ENCODE measurements at regions not wholly inside any gene's neighbourhood (a gene's known extent, or its start where the extent isn't known, plus 50 kb on each side); places are given as distances from the start of the nearest gene placed in this dataset.

GRCh38 chr16:72308396-72308795 is 136.4 kb upstream of the PMFBP1 start:
- DNase-seq = no peak

DNA sequence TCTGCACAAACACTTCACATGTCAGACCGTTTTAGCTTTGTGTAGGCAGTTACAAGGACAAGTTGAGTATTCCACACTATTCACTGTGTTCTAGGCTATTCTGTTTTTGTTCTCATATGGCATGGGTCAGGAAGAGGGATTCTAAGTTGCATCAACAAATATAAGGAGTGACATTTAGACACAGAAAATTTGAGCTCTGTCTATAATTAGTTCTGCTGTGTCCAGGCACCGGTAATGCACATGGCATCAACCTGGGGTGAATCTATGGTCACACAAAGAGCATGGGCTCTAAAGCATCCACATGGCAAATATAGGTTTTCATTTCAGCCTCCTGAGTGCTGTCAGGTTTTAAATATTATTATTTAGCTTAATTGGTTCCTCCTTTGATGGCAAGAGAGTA is 130.4 kb upstream of the PMFBP1 start:
- DNase-seq = no peak

- DNase-seq = no peak
Observed at GRCh38 chr16:72301523-72302236, 129.7 kb upstream of the PMFBP1 start.

DNA sequence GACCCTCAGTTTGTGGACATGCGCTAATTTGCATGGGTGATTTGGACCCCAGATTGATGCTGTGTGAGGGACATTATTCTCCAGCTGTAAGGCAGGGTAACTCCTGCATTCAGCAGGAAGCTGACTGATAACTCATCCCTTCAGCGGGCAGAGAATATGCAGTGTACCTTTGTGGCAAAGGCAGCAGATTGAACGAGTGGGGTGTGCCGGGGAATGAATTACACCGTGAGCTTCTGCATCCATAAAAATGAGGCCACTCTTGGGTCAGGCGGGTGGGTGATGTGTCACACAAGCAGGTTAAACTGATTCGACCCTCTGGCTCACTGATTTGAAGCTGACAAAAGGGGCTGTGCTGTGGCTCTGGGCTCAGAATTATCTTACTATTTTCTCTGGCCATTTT is 128.9 kb upstream of the PMFBP1 start:
- DNase-seq = no peak

DNA sequence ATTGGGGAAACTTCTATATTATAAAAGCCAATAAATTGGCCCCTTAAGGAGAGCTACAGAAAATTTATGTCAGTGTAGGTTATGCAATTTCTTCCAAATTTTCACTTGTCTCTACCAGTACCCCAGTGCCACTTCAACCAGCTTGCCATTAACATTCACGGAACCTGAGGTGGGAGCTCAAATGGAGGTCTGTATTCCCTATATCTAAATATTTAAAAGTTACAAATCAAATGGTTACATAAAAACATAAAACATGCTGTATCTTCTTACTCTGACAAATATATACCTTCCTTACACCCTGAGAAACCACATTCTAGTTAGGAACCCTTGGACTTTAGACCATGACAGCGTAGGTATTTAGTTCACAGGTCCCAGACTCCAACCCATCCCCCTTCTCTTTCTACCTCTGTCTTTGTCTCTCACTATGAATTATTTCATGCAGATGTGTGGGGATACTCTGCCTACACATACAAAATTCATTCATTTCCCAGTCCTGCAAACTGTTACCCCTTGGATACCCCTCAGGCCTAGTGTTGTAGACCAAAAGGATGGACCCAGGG is 127.8 kb upstream of the PMFBP1 start:
- no peak for DNase-seq

DNA sequence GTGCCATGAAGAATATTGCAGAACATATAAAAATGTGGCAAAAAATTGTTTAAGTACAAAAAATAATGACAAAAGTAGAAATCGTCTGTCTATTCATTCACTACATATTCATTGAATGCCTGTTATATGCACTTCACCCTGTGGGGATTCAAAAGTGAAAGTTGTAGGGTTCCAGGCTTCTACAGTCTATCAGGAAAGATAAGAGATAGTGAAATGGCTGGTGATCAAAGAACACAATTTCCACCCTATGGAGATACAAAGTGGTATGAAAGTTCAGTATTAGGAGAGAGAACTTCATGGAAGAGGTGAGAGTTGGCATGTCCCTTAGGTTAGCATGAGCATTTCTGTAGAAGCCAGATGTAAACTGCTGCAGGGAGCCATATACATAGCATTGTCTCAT is 127.0 kb upstream of the PMFBP1 start:
- no peak for DNase-seq

DNA sequence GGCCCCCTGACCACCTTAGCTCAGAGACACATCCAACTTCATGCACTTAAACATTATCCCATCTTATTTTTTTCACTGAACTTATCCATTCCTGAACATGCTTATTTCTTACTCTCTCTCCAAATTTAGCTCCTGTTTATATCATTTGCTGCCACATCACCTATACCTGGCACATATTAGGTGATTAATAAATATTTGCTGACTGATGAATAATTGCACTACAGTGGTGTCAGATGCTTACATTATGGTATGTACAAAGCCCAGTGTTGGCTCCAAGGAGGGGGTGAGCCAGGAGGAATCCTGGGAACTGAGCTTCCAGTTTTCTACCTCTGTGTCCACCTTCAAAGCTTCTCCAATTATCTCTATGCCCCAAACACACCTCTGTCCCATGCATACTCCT is 124.0 kb upstream of the PMFBP1 start:
- no peak for DNase-seq

GRCh38 chr16:72291531-72291981 is 119.6 kb upstream of the PMFBP1 start:
- no peak for DNase-seq

DNA sequence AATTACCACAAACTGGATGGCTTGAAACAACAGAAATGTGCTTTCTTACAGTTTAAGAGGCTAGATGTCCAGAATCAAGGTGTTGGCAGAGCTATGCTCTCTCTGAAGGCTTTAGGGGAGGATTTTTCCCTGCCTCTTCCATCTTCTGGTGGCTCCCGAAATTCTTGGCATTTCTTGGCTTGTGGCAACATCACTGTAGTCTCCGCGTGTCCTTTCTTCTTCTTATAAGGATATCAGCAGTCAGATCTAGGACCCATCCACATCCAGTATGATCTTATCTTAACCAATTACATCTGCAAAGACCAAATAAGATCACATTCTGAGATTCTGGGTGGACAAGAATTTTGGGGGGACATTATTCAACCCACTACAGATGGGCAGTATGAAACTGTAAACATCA is 119.2 kb upstream of the PMFBP1 start:
- no peak for DNase-seq

GRCh38 chr16:72287649-72288048 is 115.7 kb upstream of the PMFBP1 start:
- DNase-seq = no peak

DNA sequence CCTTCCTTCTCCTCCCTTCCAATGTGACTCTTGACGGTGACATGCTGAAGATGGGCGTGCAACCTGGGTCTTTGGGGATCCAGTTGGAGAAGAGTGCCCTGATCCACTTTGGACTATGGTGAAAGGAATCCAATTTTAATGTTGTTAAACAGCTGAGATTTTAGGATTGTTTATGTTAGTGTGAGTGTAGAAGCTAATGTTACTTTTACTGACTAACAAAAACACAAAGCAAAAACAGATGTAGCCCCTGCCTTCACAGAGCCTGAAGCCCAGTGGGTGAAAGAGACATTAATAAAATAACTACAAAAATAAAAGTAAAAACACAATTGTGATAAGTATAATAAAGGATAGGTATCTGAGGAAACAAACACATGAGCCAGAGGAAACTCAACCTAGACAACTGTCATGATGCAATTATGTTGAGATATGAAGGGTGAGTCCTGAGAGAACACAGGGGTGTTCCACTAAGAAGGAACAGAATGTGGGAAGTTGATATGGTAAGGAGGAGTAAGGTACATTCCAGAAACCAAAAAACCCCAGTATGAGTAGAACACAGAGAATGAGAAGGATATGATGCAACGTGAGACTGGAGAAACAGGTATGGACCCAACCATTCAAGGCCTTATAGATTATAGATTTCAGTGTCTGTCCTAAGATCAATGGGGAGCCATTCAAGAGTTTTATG is 115.1 kb upstream of the PMFBP1 start:
- no peak for DNase-seq

GRCh38 chr16:72285728-72286127 is 113.8 kb upstream of the PMFBP1 start:
- DNase-seq = no peak

DNA sequence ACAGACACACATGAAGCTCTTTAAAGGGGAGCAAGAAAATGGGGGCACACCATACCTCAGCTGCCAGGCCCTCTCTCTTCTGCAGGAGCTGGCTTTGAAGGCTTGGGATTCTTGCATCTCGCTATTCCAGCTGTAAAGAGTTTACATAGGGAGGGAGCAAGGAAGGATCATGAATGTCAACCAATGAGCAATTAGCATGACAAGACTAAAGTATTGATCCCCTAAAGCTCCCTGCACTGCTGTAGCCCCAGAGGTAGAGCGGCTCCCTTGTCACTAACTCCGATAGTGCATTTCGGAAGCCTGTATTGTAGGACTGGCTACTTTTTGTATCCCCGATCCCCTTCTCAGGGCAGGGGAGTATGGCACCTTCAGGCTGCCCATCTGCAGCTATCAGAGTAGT is 113.4 kb upstream of the PMFBP1 start:
- DNase-seq = no peak

- DNase-seq = no peak
Observed at GRCh38 chr16:72284042-72284789, 112.3 kb upstream of the PMFBP1 start.

DNA sequence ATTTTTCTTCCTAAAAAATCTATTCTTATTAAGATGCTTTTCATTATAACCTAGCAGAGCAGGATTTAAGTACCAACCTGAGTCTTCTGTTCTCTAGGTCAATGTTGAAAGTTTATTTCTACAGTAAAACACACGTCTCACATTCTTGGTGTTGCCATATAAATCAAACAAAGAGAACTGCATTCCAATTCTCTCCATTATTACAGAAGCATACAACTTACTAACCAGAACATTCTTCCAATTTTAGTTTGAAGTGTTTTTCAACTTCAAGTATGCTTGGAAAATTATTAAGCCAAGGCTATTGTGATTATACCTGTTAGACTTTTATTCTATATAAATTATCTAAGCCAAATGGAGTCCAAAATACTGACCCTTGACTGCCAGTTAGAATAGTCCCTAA is 110.4 kb upstream of the PMFBP1 start:
- DNase-seq = no peak

DNA sequence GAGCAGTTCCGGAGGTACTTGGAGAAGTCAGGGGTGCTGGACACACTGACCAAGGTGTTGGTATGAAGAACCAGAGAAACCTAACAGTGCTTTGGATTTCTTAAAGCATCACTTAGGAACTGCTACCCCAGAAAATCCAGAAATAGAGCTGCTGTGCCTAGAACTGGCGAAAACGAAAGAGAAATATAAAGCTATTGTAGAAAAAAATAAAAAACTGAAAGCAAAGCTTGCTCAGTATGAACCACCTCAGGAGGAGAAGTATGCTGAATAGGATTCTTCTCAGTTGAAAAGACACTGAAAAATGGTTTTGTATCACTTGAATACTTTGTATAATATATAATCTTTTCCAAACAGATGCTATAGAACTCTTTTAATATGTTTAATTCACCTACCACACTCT is 106.3 kb upstream of the PMFBP1 start:
- DNase-seq = no peak

GRCh38 chr16:72277749-72278148 is 105.8 kb upstream of the PMFBP1 start:
- DNase-seq = no peak

GRCh38 chr16:72271699-72272240 is 99.8 kb upstream of the PMFBP1 start:
- no peak for DNase-seq

- DNase-seq = no peak
Observed at GRCh38 chr16:72270531-72270930, 98.6 kb upstream of the PMFBP1 start.

- DNase-seq = no peak
Observed at GRCh38 chr16:72266836-72267235, 94.9 kb upstream of the PMFBP1 start.

DNA sequence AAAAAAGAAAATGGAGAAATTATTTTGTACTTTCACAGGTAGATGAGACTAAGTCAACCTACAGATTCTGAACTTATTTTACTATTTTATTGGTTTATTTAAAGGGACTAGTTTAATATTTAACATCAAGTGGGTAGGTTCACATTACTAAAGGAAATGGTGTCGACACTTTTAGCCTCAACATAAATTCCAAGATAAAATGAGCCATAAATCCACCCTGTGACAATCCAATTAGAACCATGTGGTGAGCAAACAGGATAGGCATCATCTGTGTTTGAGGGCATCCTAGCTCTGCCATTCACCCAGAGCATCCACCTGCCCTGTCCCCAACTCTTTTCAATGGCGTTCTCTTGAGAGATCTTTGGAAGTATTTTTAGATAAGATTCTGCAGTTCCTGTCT is 92.8 kb upstream of the PMFBP1 start:
- DNase-seq = no peak

DNA sequence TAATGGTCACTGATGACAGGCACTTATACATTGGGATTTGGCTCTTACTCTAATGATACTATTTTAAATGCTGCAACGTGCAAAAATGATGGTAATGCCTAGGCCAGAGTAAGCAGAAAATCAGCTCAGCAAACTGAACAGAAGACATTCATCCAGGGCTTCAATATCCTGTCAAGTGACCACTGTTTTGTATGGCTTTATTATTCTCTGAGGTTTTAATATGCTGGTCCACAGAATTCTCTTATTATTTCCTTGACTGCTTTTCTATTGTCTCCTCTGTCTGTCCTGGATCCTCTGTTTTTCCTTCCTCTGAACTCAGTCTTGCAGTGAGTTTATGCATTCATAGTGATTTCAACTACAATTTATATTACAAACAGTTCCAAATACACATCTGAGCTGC is 90.8 kb upstream of the PMFBP1 start:
- DNase-seq = no peak

DNA sequence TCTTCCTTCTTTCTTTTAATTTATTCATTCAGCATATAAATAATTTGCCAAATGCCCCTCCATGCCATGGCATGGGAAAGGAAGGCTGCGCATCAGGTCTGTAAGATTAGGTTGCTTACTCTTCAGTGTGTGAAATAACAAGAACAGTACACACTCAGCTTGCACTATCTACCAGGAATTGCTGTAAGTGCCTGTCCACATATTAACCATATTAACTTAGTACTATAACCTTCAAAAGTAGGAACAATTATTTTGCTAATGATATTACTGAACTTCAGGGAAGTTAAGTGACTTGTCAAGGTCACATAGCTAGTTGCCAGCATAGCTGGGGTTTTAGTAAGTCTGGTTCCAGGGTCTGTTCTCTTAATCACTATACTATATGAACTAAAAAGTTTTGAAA is 89.2 kb upstream of the PMFBP1 start:
- DNase-seq = no peak

Data from CD4-positive, alpha-beta T cell treated with Interleukin-17A for 1 hour (primary cell).